HG03432 (cell line): ENCODE measurements at regions not wholly inside any gene's neighbourhood (a gene's known extent, or its start where the extent isn't known, plus 50 kb on each side); places are given as distances from the start of the nearest gene placed in this dataset.
"Not testable (repeated sequence)": the region's sequence is repeated elsewhere in the genome, so short reads cannot be mapped to it uniquely, and the experiment has no call there.

Source experiments
- ATAC-seq: cut with Tn5 transposase; IDR thresholded peaks from one replicate; pipeline ENCODE4 v1.9.1; 2021; ENCODE audit warnings: mild to moderate bottlenecking, moderate library complexity; ENCODE audit not compliant: unreplicated experiment

DNA sequence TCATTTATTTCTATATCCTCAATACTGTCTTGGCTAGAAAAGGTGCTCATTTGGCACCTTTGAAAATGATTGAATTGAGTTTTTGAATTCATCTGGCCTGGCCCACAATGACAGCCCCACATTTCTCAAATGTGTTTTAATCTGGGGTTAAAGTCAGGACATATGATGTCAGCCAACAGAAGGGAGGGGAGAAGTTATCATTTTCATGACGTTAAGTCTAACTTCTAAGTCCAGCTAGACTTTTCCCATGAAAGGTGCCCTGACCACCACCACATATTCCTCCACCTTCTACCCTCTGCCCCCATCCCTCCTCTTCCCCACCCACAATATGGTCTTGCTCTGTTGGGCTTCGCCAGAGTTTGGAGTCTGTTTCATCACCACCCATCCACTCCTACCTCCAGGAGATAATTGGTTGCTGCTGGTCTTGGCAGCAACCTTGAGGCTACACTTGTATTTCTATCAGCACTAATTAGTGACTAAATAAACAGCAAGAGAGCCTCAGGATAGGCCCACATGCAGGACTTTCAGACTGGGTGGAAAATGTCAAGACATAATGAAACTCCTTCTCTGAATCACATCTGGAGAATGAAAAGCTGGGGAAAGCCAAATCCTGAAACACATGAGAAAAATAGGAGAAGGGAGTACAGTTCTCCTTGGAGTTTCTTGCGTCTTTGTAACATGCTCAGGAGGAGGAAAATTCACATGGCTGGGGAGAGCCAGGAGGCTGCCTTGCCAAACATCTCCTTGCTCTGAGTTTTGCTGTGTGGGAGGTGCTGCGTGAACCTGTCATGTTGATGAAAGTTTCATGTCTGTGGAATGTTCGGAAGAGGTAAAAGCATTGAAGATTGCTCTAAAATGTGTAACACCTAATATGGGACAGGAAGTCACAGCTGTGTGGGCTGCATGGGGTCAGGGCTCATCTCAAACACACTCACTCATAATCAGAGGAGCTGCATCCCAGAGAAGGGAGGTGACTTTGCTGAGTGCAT, 544.7 kb upstream of the KLF4 start:
- ATAC-seq, result no peak

DNA sequence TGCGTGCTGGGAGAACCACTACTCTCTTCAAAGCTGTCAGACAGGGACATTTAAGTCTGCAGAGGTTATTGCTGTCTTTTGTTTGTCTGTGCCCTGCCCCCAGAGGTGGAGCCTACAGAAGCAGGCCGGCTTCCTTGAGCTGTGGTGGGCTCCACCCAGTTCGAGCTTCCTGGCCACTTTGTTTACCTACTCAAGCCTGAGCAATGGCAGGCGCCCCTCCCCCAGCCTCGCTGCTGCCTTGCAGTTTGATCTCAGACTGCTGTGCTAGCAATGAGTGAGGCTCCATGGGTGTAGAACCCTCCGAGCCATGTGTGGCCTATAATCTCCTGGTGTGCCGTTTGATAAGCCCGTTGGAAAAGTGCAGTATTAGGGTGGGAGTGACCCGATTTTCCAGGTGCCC, 542.5 kb upstream of the KLF4 start:
- ATAC-seq, result not testable (repeated sequence)

DNA sequence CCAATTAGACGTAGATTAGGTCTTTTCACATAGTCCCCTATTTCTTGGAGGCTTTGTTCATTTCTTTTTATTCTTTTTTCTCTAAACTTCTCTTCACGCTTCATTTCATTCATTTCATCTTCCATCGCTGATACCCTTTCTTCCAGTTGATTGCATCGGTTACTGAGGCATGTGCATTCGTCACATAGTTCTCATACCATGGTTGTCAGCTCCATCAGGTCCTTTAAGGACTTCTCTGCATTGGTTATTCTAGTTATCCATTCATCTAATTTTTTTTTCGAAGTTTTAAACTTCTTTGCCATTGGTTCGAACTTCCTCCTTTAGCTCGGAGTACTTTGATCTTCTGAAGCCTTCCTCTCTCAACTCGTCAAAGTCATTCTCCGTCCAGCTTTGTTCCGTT, 541.7 kb upstream of the KLF4 start:
- ATAC-seq, result not testable (repeated sequence)

- ATAC-seq, result not testable (repeated sequence)
Measured at GRCh38 chr9:108026718-108027117, 537.1 kb upstream of the KLF4 start.

DNA sequence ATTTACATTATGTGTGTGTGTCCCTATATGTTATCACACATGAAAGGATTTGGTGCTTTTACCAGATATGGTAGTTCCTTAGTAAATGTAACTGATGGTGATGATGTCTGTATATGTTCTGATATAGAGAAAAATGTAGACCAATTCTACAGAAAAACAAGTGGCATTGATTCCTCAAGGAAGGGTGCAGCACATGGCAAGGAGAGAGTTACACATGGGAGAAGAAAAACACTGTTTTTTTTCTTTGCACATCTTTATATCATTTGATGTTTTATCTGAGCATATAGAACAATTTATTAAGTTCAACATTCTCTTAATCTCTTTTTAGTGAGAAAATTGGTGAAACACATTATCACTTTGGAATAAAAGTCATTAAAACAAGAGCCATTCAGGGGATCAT, 535.0 kb upstream of the KLF4 start:
- no peak for ATAC-seq

- ATAC-seq, result no peak
Measured at GRCh38 chr9:108022246-108022935, 532.8 kb upstream of the KLF4 start.

DNA sequence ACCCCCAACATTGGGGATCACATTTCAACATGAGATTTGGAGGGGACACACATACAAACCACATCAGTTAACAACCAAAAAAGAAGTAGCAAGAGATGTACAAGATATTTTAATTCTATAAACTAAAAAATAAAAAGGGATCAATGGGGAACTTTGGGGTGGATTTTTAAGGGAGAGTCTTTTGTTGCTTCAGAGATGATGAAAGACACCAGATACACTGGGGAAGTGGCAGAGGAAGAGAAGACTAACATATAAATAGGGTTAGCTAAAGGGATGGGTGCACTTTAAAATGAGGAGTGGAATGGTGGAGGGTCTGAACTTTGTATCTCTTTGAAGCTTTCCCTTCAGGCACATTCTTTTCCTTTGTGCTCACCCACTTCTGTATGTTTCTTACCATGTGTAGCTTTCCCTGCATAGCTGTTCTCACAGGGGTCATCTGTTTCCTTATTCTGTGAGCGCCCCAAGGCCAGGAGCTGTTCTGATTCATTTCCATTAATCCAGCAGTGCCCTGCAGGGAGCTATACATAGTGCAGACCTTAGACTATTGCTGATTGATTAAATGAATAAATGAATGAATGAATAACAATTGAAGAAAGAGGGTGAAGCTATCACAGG, 531.6 kb upstream of the KLF4 start:
- ATAC-seq, result no peak

GRCh38 chr9:108019821-108020220, 530.3 kb upstream of the KLF4 start:
- ATAC-seq, result no peak

DNA sequence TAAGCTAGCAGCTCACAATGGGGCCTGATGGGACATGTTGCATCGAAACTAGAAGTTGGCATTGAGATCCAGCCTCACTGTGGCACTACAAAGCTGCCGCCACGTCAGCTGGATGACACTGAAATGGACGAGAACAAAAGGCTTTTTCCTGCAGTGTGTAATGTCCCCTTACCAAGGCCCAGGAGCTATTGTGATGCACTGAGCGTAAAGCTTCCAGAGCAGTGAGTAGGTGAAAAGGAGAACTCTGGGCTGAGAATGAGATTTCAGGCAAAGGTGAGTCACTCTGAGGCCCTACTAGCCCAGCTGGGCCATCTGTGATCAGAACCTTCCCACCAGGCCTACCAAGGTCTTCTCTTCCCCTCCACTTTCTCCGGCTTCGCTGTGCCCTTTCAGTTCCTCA, 528.1 kb upstream of the KLF4 start:
- ATAC-seq, result no peak

GRCh38 chr9:108016446-108016845, 526.9 kb upstream of the KLF4 start:
- no peak for ATAC-seq

- no peak for ATAC-seq
Measured at GRCh38 chr9:108015690-108016089, 526.1 kb upstream of the KLF4 start.

DNA sequence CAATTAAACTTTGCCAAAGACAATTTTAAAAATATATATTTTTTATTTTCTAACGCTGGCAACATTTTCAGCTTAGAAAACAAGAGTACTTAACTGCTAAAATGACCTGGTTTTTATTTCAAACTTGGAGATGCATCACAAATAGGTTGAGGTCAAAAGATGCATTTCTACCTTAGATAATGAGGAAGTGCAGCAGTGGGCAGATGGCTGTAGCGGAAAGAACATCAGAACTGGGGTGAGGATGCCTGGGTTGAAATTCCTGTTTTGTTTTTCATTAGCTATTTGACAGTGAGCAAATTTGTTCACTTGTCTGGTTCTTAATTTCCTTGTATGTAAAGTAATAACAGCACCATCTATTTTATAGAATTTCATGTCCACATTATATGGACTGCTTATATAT, 524.8 kb upstream of the KLF4 start:
- no peak for ATAC-seq

DNA sequence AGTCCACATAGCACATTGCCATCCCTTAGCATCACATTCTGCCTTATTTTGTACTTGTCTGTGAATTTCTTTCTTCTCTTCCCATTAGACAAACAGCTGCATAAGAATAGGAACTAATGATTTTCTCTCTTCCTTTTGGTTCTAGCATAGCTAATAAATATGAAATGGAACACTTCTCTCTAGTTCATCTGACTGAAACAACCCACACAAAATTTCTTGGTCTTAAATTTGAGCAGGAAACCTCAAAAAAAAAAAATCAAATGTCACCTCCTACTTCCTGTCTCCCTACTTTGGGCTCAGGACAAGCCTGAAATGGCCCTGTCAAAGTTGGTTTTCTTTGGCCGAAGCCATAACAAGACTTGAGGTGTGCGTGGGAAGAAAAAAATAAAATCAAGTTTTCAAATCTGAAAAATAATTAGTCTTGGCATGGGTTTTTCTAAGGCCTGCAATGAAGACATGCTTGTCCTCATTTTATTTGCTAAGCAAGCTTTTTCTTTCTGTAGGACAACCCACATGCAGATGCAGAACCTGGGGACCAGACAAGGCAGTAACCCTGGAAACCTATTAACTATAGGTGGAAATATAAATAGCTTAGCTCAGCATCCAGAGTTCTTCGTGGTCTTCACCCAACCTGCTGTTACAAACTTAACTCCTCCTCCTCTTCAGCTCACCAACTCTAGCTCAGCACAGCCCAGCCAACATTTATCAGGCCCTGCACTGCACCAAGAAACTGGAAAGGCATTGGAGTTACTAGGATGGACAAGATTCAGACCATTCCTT, 523.5 kb upstream of the KLF4 start:
- no peak for ATAC-seq

- no peak for ATAC-seq
Measured at GRCh38 chr9:108012405-108012804, 522.8 kb upstream of the KLF4 start.

- no peak for ATAC-seq
Measured at GRCh38 chr9:108003526-108003925, 514.0 kb upstream of the KLF4 start.

- ATAC-seq, result no peak
Measured at GRCh38 chr9:108002371-108002956, 512.9 kb upstream of the KLF4 start.

DNA sequence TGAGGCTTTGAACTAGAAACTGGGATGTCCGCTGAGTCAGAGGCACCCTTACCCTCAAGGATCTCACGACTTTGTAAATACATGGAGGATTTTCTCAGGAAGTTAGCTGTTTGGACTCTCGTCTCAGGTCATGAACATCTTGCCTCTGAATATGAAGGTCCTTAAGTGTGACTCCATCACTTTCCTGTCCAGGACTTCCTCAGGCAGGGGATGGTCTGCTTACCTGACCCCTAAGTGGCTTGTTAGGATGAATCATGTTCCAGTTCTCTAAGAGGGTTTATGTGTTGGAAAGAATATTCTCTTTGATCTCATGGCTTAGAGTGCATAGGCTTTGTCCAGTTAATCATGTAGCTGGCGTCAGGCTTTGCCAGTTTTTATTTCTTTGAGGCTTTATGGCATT, 511.7 kb upstream of the KLF4 start:
- no peak for ATAC-seq

GRCh38 chr9:107999890-108000289, 510.3 kb upstream of the KLF4 start:
- ATAC-seq, result no peak

DNA sequence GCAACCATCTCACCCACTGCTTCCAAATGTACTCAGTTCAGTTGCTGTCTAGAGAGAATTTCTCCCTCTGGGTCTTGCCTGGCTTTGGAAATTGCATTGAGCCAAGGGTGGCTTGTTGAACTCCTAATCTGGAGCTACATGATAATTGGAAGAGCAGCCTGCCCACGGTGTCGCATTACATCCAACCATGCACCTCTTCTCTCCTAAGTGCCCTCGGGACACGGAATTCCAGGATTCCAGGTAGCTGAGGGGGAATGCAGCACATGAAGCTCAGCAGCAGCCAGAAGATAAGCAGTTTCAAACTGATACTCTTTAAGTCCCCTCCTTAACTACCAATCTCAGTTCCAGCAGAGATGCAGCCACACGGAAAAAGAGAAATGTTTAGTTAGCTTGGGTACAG, 509.4 kb upstream of the KLF4 start:
- no peak for ATAC-seq

DNA sequence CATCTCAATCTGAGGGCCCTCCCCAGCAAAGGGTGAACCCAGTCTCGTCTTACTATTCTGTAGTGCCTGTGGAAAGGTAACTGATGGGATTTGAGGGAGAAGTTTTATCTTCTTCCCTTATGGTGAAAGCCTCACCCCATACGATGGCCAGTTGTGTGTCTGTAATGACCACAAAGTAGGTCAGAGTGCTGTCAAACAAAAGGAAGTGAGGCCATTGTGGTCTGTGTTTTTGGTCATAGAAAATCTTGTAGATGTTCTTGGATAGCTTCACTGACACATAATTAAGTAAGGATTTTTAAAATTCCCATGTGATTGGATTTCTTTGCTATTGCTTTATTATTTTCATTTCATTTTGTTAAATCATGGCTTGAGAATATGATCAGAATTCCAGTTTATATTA, 505.1 kb upstream of the KLF4 start:
- no peak for ATAC-seq

DNA sequence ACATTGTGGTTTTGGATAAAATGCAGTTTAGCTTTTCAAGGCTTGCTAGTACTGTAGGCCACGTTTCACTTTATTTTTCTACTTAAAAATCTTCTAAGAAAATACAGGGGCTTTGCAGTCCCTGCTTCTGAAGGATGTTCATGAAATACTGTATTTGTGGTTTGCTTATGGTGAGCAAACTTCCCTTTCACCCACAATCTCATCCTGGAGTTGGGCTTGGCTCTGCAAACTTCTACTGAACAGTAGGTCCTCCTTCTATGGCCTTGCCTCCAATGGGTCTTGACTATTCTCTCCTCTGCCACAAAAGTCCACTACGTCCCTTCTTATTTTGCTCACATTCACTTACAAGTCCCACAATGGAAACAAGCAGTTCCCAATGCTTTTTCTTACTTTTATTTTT, 502.7 kb upstream of the KLF4 start:
- no peak for ATAC-seq
